Urinary bladder (tissue), 3 donors: ENCODE measurements at regions not wholly inside any gene's neighbourhood (a gene's known extent, or its start where the extent isn't known, plus 50 kb on each side); places are given as distances from the start of the nearest gene placed in this dataset.

Experiments
- DNase-seq: peaks from one replicate; pipeline ENCODE4 v3.0.0-alpha.2; 2015; ENCODE audit errors: extremely low spot score
- H3K27ac ChIP-seq: one replicate; pipeline ENCODE4 v1.5.1; 2013; ENCODE audit warnings: low read depth, mild to moderate bottlenecking, moderate library complexity
- H3K36me3 ChIP-seq: one replicate; pipeline ENCODE4 v1.6.1; 2013; ENCODE audit warnings: mild to moderate bottlenecking, moderate library complexity; ENCODE audit not compliant: insufficient read depth
- H3K4me1 ChIP-seq: one replicate; pipeline ENCODE4 v1.6.1; 2013; ENCODE audit warnings: mild to moderate bottlenecking, moderate library complexity; ENCODE audit not compliant: insufficient read depth
- H3K4me3 ChIP-seq: one replicate; pipeline ENCODE4 v1.5.1; 2013; ENCODE audit warnings: low read depth, low read length
- WGBS: extraction: QIAGEN DNeasy Blood & Tissue Kit; methylation state at CpG from one replicate; pipeline ENCODE4 v1.1.7; 2013; 5-methylcytosine and 5-hydroxymethylcytosine counted together
- donor health status: healthy with polysubstance abuse.
- donor health status: healthy.

GRCh38 chr2:5060956-5061355, 631.2 kb upstream of the SOX11 start:
- WGBS: 88% methylated on average over 1 of the region's 1 CpG
- H3K27ac ChIP-seq: no peak overlapping the region
- no peaks in the 10 kb centered on the region for H3K4me1 ChIP-seq
- no peaks in the 10 kb centered on the region for H3K36me3 ChIP-seq
- DNase-seq: no peak
- no peak overlapping the region for H3K4me3 ChIP-seq

GRCh38 chr2:5064687-5065086, 627.5 kb upstream of the SOX11 start:
- no peak overlapping the region for H3K27ac ChIP-seq
- DNase-seq: no peak
- H3K36me3 ChIP-seq: no peaks in the 10 kb centered on the region
- H3K4me1 ChIP-seq: no peaks in the 10 kb centered on the region
- WGBS: 63% methylated on average over 5 of the region's 5 CpGs
- H3K4me3 ChIP-seq: no peak overlapping the region

GRCh38 chr2:5067816-5068215, 624.4 kb upstream of the SOX11 start:
- no peak for DNase-seq
- H3K4me3 ChIP-seq: no peak overlapping the region
- WGBS: 78% methylated on average over 4 of the region's 4 CpGs
- no peaks in the 10 kb centered on the region for H3K36me3 ChIP-seq
- no peaks in the 10 kb centered on the region for H3K4me1 ChIP-seq
- no peak overlapping the region for H3K27ac ChIP-seq

- DNase-seq: no peak
- no peaks in the 10 kb centered on the region for H3K36me3 ChIP-seq
- 60% methylated on average over 5 of the region's 5 CpGs for WGBS
- H3K4me3 ChIP-seq: no peak overlapping the region
- no peaks in the 10 kb centered on the region for H3K4me1 ChIP-seq
- no peak overlapping the region for H3K27ac ChIP-seq
These were observed 621.9 kb upstream of the SOX11 start for GRCh38 chr2:5070257-5070656.

GRCh38 chr2:5074733-5075132, 617.5 kb upstream of the SOX11 start:
- H3K4me3 ChIP-seq: no peak overlapping the region
- no peak for DNase-seq
- no peak overlapping the region for H3K27ac ChIP-seq
- no peaks in the 10 kb centered on the region for H3K36me3 ChIP-seq
- no peaks in the 10 kb centered on the region for H3K4me1 ChIP-seq
- WGBS: 51% methylated on average over 5 of the region's 5 CpGs

- H3K36me3 ChIP-seq: no peaks in the 10 kb centered on the region
These were observed 615.6 kb upstream of the SOX11 start for GRCh38 chr2:5076599-5076998.

GRCh38 chr2:5077479-5078089, 614.6 kb upstream of the SOX11 start:
- no peak overlapping the region for H3K4me3 ChIP-seq
- no peak overlapping the region for H3K27ac ChIP-seq
- H3K4me1 ChIP-seq: no peaks in the 10 kb centered on the region
- DNase-seq: no peak
- no peaks in the 10 kb centered on the region for H3K36me3 ChIP-seq
- WGBS: 58% methylated on average over 4 of the region's 4 CpGs

More at GRCh38 chr2:5076599-5076998, 615.6 kb upstream of the SOX11 start:
- no peaks in the 10 kb centered on the region for H3K4me1 ChIP-seq
- DNase-seq: no peak
- H3K27ac ChIP-seq: no peak overlapping the region
- WGBS: 88% methylated on average over 3 of the region's 3 CpGs
- no peak overlapping the region for H3K4me3 ChIP-seq

GRCh38 chr2:5083402-5083801, 608.8 kb upstream of the SOX11 start:
- H3K4me1 ChIP-seq: no peaks in the 10 kb centered on the region
- H3K27ac ChIP-seq: no peak overlapping the region
- H3K36me3 ChIP-seq: no peaks in the 10 kb centered on the region
- no peak overlapping the region for H3K4me3 ChIP-seq
- 75% methylated on average over 3 of the region's 3 CpGs for WGBS
- DNase-seq: no peak

- Histone ChIP-seq H3K4me1 (no peaks in the 10 kb centered on the region), H3K27ac (no peak overlapping the region), H3K36me3 (no peaks in the 10 kb centered on the region), H3K4me3 (no peak overlapping the region)
- no peak for DNase-seq
- WGBS: 65% methylated on average over 5 of the region's 5 CpGs
These were observed 602.8 kb upstream of the SOX11 start for GRCh38 chr2:5089409-5089808.

- Histone ChIP-seq H3K4me3 (no peak overlapping the region), H3K27ac (no peak overlapping the region), H3K36me3 (no peaks in the 10 kb centered on the region), H3K4me1 (no peaks in the 10 kb centered on the region)
- no peak for DNase-seq
These were observed 599.1 kb upstream of the SOX11 start for GRCh38 chr2:5093056-5093455.

- H3K27ac ChIP-seq: no peak overlapping the region
- WGBS: 47% methylated on average over 8 of the region's 8 CpGs
- H3K36me3 ChIP-seq: no peaks in the 10 kb centered on the region
- H3K4me1 ChIP-seq: no peaks in the 10 kb centered on the region
- no peak for DNase-seq
- H3K4me3 ChIP-seq: no peak overlapping the region
These were observed 598.7 kb upstream of the SOX11 start for GRCh38 chr2:5093518-5093917.

- Histone ChIP-seq H3K4me1 (no peaks in the 10 kb centered on the region), H3K27ac (no peak overlapping the region), H3K4me3 (no peak overlapping the region), H3K36me3 (no peaks in the 10 kb centered on the region)
- 77% methylated on average over 5 of the region's 5 CpGs for WGBS
- no peak for DNase-seq
These were observed 598.0 kb upstream of the SOX11 start for GRCh38 chr2:5094192-5094591.

- no peak overlapping the region for H3K4me3 ChIP-seq
- H3K4me1 ChIP-seq: no peaks in the 10 kb centered on the region
- DNase-seq: no peak
- 49% methylated on average over 1 of the region's 1 CpG for WGBS
- no peaks in the 10 kb centered on the region for H3K36me3 ChIP-seq
- H3K27ac ChIP-seq: no peak overlapping the region
These were observed 593.9 kb upstream of the SOX11 start for GRCh38 chr2:5098286-5098685.

GRCh38 chr2:5102823-5103222, 589.4 kb upstream of the SOX11 start:
- Histone ChIP-seq H3K4me3 (no peak overlapping the region), H3K4me1 (no peaks in the 10 kb centered on the region), H3K27ac (no peak overlapping the region), H3K36me3 (no peaks in the 10 kb centered on the region)
- DNase-seq: no peak
- WGBS: 94% methylated on average over 2 of the region's 2 CpGs

GRCh38 chr2:5111581-5111980, 580.6 kb upstream of the SOX11 start:
- no peak overlapping the region for H3K4me3 ChIP-seq
- no peak overlapping the region for H3K27ac ChIP-seq
- no peaks in the 10 kb centered on the region for H3K4me1 ChIP-seq
- no peaks in the 10 kb centered on the region for H3K36me3 ChIP-seq
- peak; percentile 76 for DNase-seq
